Kidney (tissue), 13 donors: ENCODE measurements at regions not wholly inside any gene's neighbourhood (a gene's known extent, or its start where the extent isn't known, plus 50 kb on each side); places are given as distances from the start of the nearest gene placed in this dataset.

ENCODE experiments used
- DNase-seq, 5 donors: peaks; one replicate each; pipeline ENCODE4 v3.0.0-alpha.2; 2013 to 2020
- FAIRE-seq: peaks from 2 replicates; lab custom pipeline; 2012; peaks lifted over from hg19 to GRCh38; lab: Jason Lieb, UNC
- H3K27ac ChIP-seq, 2 donors: one replicate each; pipeline ENCODE4 v1.7.0; 2013; ENCODE audit warnings: low read depth in 2 of 2, low read length in 2 of 2, inconsistent platforms in 1 of 2
- H3K27me3 ChIP-seq: one replicate; pipeline ENCODE4 v1.7.1; 2013; ENCODE audit warnings: low read length, inconsistent platforms; ENCODE audit not compliant: control insufficient read depth, insufficient read depth
- H3K36me3 ChIP-seq, 3 donors: one replicate each; pipeline versions ENCODE4 v1.7.0 to v1.7.1; 2013; ENCODE audit warnings: low read length in 3 of 3, control low read depth in 1 of 3, inconsistent platforms in 1 of 3; ENCODE audit not compliant: insufficient read depth in 3 of 3, control insufficient read depth in 2 of 3
- H3K4me1 ChIP-seq, 3 donors: one replicate each; pipeline versions ENCODE4 v1.7.0 to v1.7.1; 2013; ENCODE audit warnings: low read length in 3 of 3, inconsistent platforms in 1 of 3, low read depth in 1 of 3; ENCODE audit not compliant: control insufficient read depth in 2 of 3, insufficient read depth in 2 of 3
- H3K4me3 ChIP-seq, 3 donors: one replicate each; pipeline versions ENCODE4 v1.7.0 to v1.8.1; 2013; ENCODE audit warnings: low read length in 3 of 3, control low read depth in 1 of 3, inconsistent platforms in 1 of 3
- H3K9ac ChIP-seq, 3 donors: one replicate each; pipeline versions ENCODE4 v1.7.0 to v1.7.1; 2013; ENCODE audit warnings: low read length in 3 of 3, control low read depth in 1 of 3, inconsistent platforms in 1 of 3
- H3K9me3 ChIP-seq, 3 donors: one replicate each; pipeline versions ENCODE4 v1.7.0 to v1.7.1; 2013; ENCODE audit warnings: low read length in 3 of 3, control low read depth in 1 of 3, inconsistent platforms in 1 of 3; ENCODE audit not compliant: control insufficient read depth in 2 of 3, insufficient read depth in 1 of 3
- intact Hi-C: fragments of 100-400 bp; cut with DNase I; formaldehyde crosslinking; loops from one replicate; pipeline ENCODE4 v1.11.1; 2022
- TF ChIP-seq, protein P1 (sequence below): IDR thresholded peaks from 3 replicates; pipeline ENCODE4 v1.5.1; 2012; ENCODE audit warnings: mild to moderate bottlenecking, moderate library complexity, borderline replicate concordance; ENCODE audit not compliant: insufficient read depth; ENCODE audit errors: extremely low read depth
- donor health status: control.
- donor health status: control.
- donor health status: control.
- donor health status: control.
- donor health status: control.
- donor health status: DM: yes; HTN: yes; CAD: no.
- donor health status: Normal renal cell carcinoma (clear cell type).

DNA sequence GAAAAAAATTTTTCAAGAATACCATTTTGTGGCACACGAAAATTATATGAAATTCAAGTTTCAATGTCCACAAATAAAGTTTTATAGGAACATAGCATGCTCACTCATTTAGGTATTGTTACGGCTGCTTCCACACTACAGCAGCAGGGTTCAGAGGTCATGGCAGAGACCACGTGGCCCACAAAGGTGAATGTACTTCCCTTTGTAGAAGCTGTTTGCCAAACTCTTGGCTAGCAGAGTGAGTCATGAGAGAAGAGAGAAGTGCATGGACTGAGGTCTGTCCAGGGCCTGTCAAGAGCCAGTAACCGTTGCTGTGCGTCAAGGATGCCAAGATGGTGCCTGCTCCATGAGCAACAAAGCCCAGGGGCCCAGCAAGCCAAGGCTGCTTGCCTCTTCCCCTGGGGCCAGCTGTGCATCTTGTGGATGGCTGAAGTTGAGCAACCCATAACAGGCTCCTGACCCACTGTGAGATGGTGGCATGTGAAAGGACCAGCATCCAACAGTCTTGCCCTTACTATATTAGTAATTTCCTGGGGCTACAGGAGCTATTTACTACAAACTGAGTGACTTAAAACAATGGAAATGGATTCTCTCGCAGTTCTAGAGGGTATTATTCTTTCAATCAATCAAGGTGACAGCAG is 64.8 kb upstream of the ATP5PO start:
- Histone ChIP-seq H3K4me3 (no peak overlapping the region), H3K9ac (no peak overlapping the region), H3K36me3 (no peaks in the 10 kb centered on the region), H3K27ac (no peak overlapping the region), H3K27me3 (no peaks in the 10 kb centered on the region), H3K9me3 (no peaks in the 10 kb centered on the region), H3K4me1 (peaks cover 0 to 10% (median 4%) of the 10 kb centered on the region in 3 donors)
- intact Hi-C loops: no loop called here
- no peak for DNase-seq
- FAIRE-seq: no peak
- TF ChIP-seq, protein P1, sequence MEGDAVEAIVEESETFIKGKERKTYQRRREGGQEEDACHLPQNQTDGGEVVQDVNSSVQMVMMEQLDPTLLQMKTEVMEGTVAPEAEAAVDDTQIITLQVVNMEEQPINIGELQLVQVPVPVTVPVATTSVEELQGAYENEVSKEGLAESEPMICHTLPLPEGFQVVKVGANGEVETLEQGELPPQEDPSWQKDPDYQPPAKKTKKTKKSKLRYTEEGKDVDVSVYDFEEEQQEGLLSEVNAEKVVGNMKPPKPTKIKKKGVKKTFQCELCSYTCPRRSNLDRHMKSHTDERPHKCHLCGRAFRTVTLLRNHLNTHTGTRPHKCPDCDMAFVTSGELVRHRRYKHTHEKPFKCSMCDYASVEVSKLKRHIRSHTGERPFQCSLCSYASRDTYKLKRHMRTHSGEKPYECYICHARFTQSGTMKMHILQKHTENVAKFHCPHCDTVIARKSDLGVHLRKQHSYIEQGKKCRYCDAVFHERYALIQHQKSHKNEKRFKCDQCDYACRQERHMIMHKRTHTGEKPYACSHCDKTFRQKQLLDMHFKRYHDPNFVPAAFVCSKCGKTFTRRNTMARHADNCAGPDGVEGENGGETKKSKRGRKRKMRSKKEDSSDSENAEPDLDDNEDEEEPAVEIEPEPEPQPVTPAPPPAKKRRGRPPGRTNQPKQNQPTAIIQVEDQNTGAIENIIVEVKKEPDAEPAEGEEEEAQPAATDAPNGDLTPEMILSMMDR: no peak

DNA sequence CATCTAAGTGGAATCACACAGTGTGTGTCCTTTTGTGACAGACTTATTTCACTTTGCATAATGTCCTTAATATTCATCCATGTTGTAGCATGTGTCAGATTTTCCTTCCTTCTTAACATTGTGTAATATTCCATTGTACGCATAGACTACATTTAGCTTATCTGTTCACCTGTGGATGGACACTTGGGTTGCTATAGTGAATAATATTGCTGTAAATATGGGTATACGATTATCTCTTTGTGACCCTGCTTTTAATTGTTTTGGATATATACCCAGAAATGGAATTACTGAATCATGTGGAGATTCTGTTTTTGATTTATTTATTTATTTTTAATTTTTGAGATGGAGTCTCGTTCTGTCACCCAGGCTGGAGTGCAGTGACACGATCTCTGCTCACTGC is 63.0 kb upstream of the ATP5PO start:
- no peak for FAIRE-seq

DNA sequence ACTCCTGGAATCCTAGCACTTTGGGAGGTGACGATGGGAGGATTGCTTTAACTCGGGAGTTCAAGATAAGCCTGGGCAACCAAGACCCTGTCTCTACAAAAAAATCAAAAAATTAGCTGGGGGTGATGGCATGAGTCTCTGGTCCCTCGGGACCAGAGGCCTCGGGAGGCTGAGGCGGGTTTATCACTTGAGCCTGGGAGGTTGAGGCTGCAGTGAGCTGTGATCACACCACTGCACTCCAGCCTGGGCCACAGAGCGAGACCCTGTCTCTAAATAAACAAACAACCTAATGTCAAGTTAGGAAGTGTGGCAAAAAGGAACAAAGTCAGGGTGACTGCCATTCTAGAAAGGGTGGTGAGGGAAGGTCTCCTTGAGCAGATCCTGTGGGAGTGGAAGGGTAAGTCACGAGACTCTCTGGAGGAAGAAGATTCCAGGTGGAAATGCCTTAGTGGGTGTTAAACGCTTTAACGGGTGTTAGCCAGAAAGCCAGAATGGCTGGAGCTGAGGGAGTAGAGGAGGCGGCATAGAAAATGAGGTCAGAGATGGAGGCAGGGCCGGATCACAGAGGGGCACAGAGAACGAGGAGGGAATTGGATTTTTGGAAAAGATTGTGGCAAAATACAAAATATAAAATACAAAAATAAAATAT is 62.2 kb upstream of the ATP5PO start:
- no peak overlapping the region for H3K4me3 ChIP-seq
- peaks cover 0 to 4% (median 0%) of the 10 kb centered on the region in 3 donors for H3K4me1 ChIP-seq
- no peaks in the 10 kb centered on the region for H3K9me3 ChIP-seq
- no peak overlapping the region for H3K9ac ChIP-seq
- DNase-seq (no peak), FAIRE-seq (no peak)
- H3K27ac ChIP-seq: no peak overlapping the region
- H3K27me3 ChIP-seq: no peaks in the 10 kb centered on the region
- TF ChIP-seq, protein P1: no peak
- intact Hi-C loops: no loop called here
- no peaks in the 10 kb centered on the region for H3K36me3 ChIP-seq

More for the DNA sequence above, 63.0 kb upstream of the ATP5PO start:
- Histone ChIP-seq H3K27ac (no peak overlapping the region), H3K27me3 (no peaks in the 10 kb centered on the region), H3K9me3 (no peaks in the 10 kb centered on the region), H3K36me3 (no peaks in the 10 kb centered on the region), H3K4me1 (peaks cover 0 to 4% (median 0%) of the 10 kb centered on the region in 3 donors), H3K9ac (no peak overlapping the region), H3K4me3 (no peak overlapping the region)
- no peak for DNase-seq
- intact Hi-C loops: no loop called here
- TF ChIP-seq, protein P1: no peak
